NT2/D1 (cell line): ENCODE measurements at regions not wholly inside any gene's neighbourhood (a gene's known extent, or its start where the extent isn't known, plus 50 kb on each side); places are given as distances from the start of the nearest gene placed in this dataset.
A peak's percentile ranks its signal among the peaks of the same experiment; 100 is the strongest.

Experiments
- DNase-seq: peaks from one replicate; pipeline ENCODE4 v3.0.0-alpha.2; 2011; ENCODE audit warnings: low read depth, low spot score
- H3K27me3 ChIP-seq: 2 replicates; pipeline ENCODE4 v1.6.0; 2011; ENCODE audit warnings: mild to moderate bottlenecking; ENCODE audit not compliant: insufficient read length, insufficient read depth
- H3K36me3 ChIP-seq: 2 replicates; pipeline ENCODE4 v1.6.1; 2011; ENCODE audit warnings: mild to moderate bottlenecking, low read length, mixed read lengths; ENCODE audit not compliant: insufficient read depth, insufficient read length
- H3K4me1 ChIP-seq: 2 replicates; pipeline ENCODE4 v1.5.1; 2011; ENCODE audit not compliant: insufficient read depth, insufficient read length
- H3K4me3 ChIP-seq: 2 replicates; pipeline ENCODE4 v1.5.1; 2011; ENCODE audit warnings: low read depth; ENCODE audit not compliant: insufficient read length
- H3K9ac ChIP-seq: 2 replicates; pipeline ENCODE4 v1.6.0; 2011; ENCODE audit warnings: low read depth; ENCODE audit not compliant: insufficient read length
- H3K9me3 ChIP-seq: 2 replicates; pipeline ENCODE4 v1.5.1; 2011; ENCODE audit warnings: mild to moderate bottlenecking, low read length; ENCODE audit not compliant: insufficient read depth
- SUZ12 ChIP-seq: IDR thresholded peaks from 2 replicates; pipeline ENCODE4 v1.6.1; 2011; ENCODE audit not compliant: insufficient read length, insufficient read depth; ENCODE audit errors: extremely low read depth
- YY1 ChIP-seq: IDR thresholded peaks from 2 replicates; pipeline ENCODE4 v1.6.1; 2011; ENCODE audit not compliant: insufficient read length, insufficient read depth
- ZNF274 ChIP-seq: IDR thresholded peaks from 2 replicates; pipeline ENCODE4 v1.6.1; 2011; ENCODE audit warnings: mild to moderate bottlenecking, low read depth, low read length

DNA sequence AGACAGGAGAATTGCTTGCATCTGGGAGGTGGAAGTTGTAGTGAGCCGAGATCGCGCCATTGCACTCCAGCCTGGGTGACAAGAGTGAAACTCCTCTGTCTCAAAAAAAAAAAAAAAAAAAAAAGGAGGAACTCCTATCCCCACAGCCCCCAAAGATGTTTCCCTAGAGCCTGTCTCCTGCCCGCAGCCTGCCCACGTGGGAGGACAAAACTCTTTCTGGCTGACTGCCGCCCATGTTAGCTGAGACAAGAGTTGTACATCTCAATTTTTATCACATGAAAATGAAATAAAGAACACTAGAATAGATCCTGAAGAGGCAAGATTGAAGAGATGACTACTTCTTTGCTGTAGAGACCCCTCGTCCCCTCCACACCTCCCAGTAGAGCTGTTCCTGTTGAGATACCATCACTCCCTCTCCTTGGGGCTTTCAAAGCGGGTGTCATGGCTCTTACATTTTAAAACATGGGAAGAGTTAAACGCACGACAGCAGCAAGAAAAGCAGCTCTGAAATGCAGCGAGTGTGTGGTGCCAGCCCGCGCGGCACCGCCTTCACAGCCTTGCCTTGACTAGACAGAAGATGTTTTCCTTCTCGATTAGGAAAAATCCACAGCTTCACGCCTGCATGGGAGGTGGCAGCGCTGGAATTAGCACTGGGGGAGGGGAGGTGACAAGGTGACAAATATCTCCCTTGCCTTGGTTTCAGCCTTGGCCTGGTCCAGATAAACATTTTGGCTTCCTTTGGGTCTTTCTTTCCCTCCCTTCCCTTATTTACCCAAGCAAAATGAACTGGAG, 253.4 kb upstream of the CSF3R start:
- H3K27me3 ChIP-seq: no peaks in the 10 kb centered on the region
- peaks cover 23% of the 10 kb centered on the region for H3K4me1 ChIP-seq
- no peak overlapping the region for H3K4me3 ChIP-seq
- no peak overlapping the region for H3K9ac ChIP-seq
- H3K9me3 ChIP-seq: peaks cover 4% of the 10 kb centered on the region; the same call in 1 of the 2 replicates
- TF ChIP-seq YY1 (no peak), ZNF274 (no peak), SUZ12 (no peak)
- no peak for DNase-seq
- no peaks in the 10 kb centered on the region for H3K36me3 ChIP-seq

DNA sequence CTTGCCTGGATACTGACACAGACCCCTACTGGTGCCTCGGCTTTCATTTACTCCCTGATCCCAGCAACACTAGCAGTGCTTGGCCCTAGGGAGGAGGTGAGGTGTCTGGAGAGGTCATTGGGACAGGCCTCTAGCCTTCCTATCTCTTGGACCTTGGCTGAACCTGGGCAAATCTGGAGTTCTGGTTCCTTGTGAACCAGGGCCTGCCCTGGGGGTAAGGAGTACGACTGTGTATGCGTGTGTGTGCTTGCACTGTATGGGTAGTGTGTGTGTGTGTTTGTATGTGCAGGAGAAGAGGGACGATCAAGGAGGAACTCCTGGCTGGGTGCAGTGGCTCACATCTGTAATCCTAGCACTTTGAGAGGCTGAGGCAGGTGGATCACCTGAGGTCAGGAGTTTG, 252.7 kb upstream of the CSF3R start:
- DNase-seq: no peak
- H3K4me3 ChIP-seq: no peak overlapping the region
- no peaks in the 10 kb centered on the region for H3K9me3 ChIP-seq
- no peaks in the 10 kb centered on the region for H3K36me3 ChIP-seq
- no peaks in the 10 kb centered on the region for H3K27me3 ChIP-seq
- TF ChIP-seq SUZ12 (no peak), YY1 (no peak), ZNF274 (no peak)
- no peak overlapping the region for H3K9ac ChIP-seq
- peaks cover 25% of the 10 kb centered on the region for H3K4me1 ChIP-seq

GRCh38 chr1:36734356-36734755, 251.6 kb upstream of the CSF3R start:
- DNase-seq: no peak
- H3K9me3 ChIP-seq: no peaks in the 10 kb centered on the region
- H3K9ac ChIP-seq: no peak overlapping the region
- H3K36me3 ChIP-seq: no peaks in the 10 kb centered on the region
- H3K4me1 ChIP-seq: peaks cover 29% of the 10 kb centered on the region
- TF ChIP-seq ZNF274 (no peak), SUZ12 (no peak)
- H3K27me3 ChIP-seq: no peaks in the 10 kb centered on the region
- no peak overlapping the region for H3K4me3 ChIP-seq

DNA sequence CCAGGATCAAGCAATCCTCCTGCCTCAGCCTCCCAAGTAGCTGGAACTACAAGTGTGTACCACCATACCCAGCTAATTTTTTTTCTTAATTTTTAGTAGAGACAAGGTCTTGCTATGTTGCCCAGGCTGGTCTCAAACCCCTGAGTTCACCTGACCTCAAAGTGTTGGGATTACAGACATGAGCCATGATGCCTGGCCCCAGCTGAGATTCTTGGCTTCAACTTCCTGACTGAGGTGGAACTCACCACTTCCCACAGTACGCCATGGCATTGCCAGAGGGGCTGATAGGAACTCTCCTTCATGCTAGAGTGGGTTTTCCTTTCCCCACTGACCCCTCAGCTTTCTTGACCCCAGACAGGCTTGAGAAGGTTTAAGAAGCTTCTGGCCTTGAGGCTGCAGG, 251.0 kb upstream of the CSF3R start:
- DNase-seq: no peak
- H3K4me3 ChIP-seq: no peak overlapping the region
- peaks cover 31% of the 10 kb centered on the region for H3K4me1 ChIP-seq
- TF ChIP-seq YY1: no peak
- no peak for TF ChIP-seq SUZ12
- TF ChIP-seq ZNF274: no peak
- H3K27me3 ChIP-seq: no peaks in the 10 kb centered on the region
- no peaks in the 10 kb centered on the region for H3K36me3 ChIP-seq
- H3K9ac ChIP-seq: no peak overlapping the region
- no peaks in the 10 kb centered on the region for H3K9me3 ChIP-seq

DNA sequence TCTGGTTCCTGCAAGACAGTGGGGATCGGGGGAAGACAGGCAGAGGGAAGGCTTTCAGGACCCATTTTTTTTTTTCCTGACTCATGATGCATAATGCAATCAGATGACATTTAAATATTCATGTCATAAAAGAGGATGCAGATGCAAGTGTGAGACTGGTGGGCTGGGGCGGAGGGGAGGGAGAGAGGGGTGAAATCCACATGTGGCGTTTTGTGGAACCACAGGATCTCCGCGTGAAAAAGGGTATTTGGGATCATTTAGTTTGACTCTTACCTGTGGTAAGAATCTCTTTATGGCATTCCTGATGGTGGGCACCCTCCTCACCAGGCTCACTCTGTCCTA, 249.3 kb upstream of the CSF3R start:
- no peak for TF ChIP-seq YY1
- no peak for TF ChIP-seq ZNF274
- TF ChIP-seq SUZ12: no peak
- DNase-seq: no peak
- Histone ChIP-seq H3K36me3 (no peaks in the 10 kb centered on the region), H3K4me1 (peaks cover 24% of the 10 kb centered on the region), H3K9ac (no peak overlapping the region), H3K27me3 (no peaks in the 10 kb centered on the region), H3K9me3 (no peaks in the 10 kb centered on the region), H3K4me3 (no peak overlapping the region)

DNA sequence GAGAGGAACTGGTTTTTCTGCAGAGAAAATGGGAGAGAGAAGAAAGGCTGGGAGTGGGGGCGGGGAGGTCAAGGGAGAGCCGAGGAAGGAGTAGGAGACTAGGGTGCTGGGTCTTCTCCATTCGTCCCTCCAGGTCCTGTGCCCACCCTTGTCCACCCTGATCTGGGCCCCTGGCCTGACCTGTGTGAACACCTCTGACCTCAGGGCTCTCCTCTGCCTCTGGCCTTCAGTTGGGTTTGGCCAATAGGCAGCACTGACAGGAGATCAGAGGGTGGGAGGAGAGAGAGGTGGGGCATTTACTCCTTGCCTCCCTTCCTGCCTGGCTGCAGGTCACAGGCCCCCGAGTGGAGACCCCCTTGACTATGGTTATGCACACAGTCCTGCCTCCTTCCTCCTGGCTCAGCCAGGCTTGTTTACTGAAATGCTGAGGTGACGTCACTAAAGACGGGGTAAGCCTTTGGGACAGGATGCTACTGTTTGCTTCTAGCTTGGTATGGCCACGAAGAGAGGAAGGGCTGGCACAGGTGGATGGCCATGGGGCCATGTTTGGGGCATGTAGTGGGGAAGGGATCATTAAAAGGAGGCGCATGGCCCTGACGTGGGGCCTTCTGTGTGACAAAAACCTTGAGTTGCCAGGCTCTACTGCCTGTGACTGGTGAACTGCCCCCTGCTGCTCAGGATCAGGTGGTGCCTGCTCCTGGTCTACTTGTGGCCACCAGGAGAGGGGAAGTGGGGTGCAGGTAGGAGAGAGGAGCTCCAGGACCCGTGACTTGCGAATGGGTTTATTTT, 248.7 kb upstream of the CSF3R start:
- DNase-seq: no peak
- H3K9me3 ChIP-seq: no peaks in the 10 kb centered on the region
- no peak overlapping the region for H3K4me3 ChIP-seq
- H3K9ac ChIP-seq: no peak overlapping the region
- no peaks in the 10 kb centered on the region for H3K27me3 ChIP-seq
- no peaks in the 10 kb centered on the region for H3K36me3 ChIP-seq
- H3K4me1 ChIP-seq: peaks cover 24% of the 10 kb centered on the region
- TF ChIP-seq ZNF274 (no peak), SUZ12 (no peak), YY1 (no peak)

GRCh38 chr1:36730599-36730998, 247.9 kb upstream of the CSF3R start:
- TF ChIP-seq YY1 (no peak), ZNF274 (no peak), SUZ12 (no peak)
- no peak overlapping the region for H3K9ac ChIP-seq
- H3K4me3 ChIP-seq: peak overlapping the region; percentile 1
- H3K4me1 ChIP-seq: peaks cover 24% of the 10 kb centered on the region
- no peaks in the 10 kb centered on the region for H3K27me3 ChIP-seq
- DNase-seq: no peak
- no peaks in the 10 kb centered on the region for H3K36me3 ChIP-seq
- no peaks in the 10 kb centered on the region for H3K9me3 ChIP-seq
